ENCODE measurements at regions not wholly inside any gene's neighbourhood (a gene's known extent, or its start where the extent isn't known, plus 50 kb on each side); places are given as distances from the start of the nearest gene placed in this dataset.

GRCh38 chr18:61643884-61644647 lies 248.7 kb downstream of the RNF152 start:
- no peak for TF ChIP-seq CTCF (IDR thresholded peaks at IDR 0.05)
- TF ChIP-seq POLR2A (IDR thresholded peaks at IDR 0.05) = no peak
- no peak for TF ChIP-seq EP300 (IDR thresholded peaks at IDR 0.05)
